ENCODE measurements at regions not wholly inside any gene's neighbourhood (a gene's known extent, or its start where the extent isn't known, plus 50 kb on each side); places are given as distances from the start of the nearest gene placed in this dataset.
"Not testable (repeated sequence)": the region's sequence is repeated elsewhere in the genome, so short reads cannot be mapped to it uniquely, and the experiment has no call there.

GRCh38 chr18:47727409-47727808 is 203.1 kb downstream of the SMAD2 start:
- no peak for DNase-seq

DNA sequence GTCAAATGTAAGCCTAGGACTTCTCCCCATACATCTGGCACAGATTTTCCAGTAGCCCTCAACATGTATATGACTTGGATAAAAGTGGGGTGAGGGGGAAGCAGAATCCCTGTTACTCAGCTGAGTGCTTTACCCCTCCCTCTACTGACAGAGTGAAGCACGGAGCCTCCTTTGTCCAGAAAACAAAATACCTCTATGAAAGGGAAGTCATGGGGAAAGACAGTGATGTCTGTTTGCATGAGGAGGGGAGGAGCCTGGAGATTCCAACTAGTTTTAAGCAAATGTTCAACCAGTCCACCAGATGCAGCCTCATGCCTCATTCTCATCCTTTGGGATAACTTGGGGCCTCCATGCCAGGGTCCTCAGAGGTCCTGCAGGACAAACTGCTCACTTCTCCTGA is 203.9 kb downstream of the SMAD2 start:
- no peak for DNase-seq

DNA sequence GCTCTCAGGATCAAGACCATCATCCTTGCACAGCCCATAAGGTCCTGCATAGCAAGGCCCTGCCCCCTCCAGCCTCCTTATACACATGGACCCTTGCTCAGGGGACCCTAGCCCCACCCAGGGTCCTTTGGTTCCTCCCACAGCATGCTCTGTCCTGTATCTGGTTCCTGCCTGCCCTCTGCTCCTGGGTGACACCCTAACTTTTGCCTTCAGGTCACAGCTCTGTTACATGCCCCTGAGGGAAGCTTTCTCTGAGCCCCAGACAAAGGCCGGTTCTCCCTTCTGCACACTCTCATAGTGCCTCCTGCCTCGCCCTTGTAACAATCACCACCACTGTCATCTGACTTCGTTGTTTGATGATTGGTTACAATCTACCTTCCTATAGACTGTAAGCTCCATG is 204.8 kb downstream of the SMAD2 start:
- DNase-seq, result no peak

DNA sequence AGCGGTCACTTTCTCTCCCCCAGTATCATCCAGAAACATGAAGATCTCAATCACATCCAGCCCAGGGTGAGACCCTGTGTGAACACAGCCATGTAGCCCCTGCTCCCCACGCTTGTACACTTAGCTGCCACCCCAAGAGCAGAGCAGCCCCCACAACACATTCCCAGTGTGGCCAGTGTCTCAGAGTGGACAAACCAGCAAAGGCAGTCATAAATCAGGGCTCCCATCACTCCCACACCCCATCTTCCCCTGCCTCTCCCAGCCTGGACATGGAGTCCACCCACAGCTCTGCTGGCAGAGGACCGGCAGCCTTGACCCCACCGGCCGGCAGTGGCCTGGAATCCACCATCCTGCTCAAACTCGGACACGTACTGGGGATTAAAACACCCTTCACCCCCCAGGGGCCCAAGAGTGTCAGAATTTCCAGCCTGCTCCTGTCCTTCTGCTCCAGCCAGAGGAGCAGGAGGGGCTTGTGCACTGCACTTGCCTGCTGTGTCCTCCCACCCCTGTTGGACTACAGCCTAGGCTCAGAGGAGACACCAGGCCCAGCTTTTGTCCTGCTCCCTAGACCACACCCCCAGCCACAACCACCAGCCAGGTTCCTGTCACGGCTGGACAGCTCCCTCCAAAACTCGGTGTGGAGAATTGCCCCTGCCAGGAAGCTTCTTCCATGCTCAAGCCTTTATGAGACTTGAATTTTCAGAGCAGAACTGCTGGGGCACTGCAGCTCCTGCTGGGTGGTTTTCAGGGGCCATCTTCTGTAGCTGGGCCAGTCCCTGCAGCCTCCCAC is 206.1 kb downstream of the SMAD2 start:
- no peak for DNase-seq

DNA sequence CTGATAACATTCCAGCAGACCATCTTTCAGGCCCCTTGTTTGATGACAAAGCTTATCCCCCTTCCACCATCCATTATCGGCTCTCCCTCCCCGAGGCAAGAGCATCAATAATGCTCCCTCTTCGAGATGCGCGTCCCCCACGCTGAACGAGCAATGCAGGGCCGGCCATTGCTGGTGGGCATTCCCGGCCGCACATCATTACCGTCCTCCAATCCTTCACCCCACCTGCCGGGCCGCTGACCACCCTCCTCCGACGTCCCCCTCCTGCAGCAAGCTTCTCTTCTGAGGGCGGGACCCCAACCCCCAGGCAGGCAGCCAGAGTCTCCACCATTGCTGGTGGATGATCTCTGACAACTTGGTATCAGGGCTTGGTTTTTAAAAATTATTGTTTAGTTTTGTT is 208.6 kb downstream of the SMAD2 start:
- DNase-seq, result no peak

- DNase-seq, result no peak
Measured at GRCh38 chr18:47720741-47721140, 209.7 kb downstream of the SMAD2 start.

DNA sequence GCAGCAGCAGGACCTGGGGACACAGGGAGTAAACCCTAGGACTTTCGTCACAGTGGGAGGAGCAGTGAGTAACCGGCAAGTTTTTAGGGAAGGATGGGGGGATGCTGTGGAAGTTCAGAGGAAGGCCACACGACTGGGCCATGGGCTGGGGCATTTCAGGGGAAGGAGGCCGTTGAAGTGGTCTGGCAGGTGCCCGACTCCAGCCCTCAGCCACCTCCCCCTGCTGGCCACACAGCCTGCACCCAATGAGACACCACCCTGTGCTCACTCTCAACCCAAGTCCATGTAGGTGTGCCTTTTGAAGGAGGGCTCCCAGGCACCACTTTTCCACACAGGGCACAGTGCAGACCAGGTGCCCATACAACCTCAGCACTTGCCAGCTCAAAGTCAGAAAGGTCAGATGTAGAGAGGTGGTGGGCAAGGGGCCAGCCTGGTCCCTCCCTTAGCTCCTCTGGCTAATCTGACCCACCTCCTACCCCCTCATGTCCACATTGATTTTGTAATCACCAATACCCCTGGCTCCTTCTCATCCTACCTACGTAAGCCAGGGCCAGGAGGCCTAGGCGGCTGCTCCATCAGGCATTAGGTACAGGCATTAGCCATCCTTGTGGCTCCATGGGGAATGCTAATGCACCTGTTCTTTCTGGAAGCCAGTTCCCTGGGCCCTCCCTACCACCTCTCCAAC is 211.2 kb downstream of the SMAD2 start:
- no peak for DNase-seq

- no peak for DNase-seq
Measured at GRCh38 chr18:47718646-47719045, 211.8 kb downstream of the SMAD2 start.

GRCh38 chr18:47717257-47717656 is 213.2 kb downstream of the SMAD2 start:
- no peak for DNase-seq

GRCh38 chr18:47716632-47717185 is 213.8 kb downstream of the SMAD2 start:
- DNase-seq, result no peak

DNA sequence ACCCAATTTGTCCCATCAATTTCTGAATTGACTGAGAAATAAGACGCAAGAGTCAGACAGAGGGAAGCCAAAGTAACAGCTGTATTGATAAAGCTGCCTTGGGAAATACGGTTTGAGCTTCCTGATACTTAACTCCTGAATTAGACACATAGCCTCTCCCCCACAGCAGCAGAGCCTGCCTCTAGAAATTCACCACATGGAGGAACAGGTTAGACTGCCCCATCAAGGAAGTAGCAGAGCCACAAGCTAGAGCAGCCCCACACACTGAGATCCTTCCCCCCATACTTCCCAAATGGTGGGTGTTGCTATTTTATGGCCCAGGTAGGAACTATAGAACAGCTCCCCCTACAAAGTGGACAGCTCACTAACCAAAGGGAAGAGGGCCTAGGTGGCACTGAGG is 220.0 kb downstream of the SMAD2 start:
- no peak for DNase-seq

- DNase-seq, result no peak
Measured at GRCh38 chr18:47709556-47709955, 220.9 kb downstream of the SMAD2 start.

- no peak for DNase-seq
Measured at GRCh38 chr18:47708206-47708605, 222.3 kb downstream of the SMAD2 start.

- DNase-seq, result no peak
Measured at GRCh38 chr18:47701134-47701533, 229.3 kb downstream of the SMAD2 start.

DNA sequence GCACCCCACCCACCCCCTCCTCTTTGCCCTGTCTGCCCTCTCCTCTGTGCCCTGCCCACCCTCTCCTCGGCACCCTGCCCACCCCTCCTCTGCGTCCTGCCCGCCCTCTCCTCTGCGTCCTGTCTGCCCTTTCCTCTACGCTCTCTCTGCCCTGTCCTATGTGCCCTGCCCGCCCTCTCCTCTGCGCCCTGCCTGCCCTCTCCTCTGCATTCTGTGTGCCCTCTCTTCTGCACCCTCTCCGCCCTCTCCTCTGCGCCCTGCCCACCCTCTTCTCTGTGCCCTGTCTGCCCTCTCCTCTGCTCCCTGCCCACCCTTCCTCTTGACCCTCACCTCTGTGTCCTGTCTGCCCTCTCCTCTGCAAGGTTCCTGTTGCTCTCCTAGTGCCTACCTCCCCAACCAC is 233.6 kb downstream of the SMAD2 start:
- no peak for DNase-seq

DNA sequence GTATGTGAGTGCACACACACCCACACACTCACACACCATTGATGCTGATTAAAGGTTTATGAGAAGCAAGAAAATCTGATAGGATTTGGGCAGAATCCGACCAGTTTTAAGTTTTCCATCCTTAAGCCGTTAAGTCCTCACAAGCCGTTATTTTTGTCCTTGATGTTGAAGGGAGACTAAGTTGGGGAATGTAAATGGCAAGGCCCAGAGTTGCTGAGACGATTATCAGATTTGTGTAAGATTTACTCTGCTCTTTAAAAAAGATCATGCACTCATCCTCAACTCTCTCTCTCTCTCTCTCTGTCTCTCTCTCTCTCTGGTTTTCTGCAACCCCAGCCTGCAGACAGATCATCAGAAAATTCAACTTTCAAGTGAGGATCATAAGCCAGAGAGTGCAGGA is 238.8 kb downstream of the SMAD2 start:
- no peak for DNase-seq

DNA sequence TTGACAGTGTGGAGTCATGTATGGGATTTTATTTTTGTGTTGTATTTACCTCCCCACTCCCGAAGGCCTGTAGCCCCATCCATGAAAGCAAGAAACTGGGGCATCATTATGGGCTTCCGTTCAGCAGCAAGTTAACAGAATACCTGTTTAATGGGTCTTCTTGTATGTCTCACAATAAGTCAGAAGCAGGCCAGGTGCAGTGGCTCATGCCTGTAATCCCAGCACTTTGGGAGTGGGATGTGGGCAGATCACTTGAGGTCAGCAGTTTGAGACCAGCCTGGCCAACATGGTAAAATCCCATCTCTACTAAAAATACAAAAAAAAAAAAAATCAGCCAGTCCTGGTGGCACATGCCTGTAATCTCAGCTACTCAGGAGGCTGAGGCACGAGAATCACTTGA is 239.7 kb downstream of the SMAD2 start:
- DNase-seq, result not testable (repeated sequence)

DNA sequence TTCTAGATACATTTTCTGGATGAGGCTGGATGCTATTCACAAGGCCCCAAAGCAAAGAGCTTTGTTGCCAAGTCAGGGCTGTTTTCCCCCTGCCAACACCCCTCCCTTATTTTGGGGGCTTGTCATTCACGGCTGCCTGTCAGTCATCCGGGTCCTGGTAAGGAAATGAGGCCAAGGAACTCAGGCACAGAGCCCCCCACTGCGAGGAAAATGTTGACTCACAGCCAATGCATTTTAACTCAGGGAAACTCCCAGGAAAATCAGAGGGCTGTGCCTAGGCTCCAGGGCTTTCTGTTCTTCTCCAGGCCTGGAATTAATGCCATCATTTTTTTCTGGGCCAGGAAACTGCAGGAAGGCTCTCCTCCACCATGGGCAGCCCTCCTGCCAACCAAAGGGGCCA is 241.1 kb downstream of the SMAD2 start:
- no peak for DNase-seq

- DNase-seq, result no peak
Measured at GRCh38 chr18:47686806-47687205, 243.7 kb downstream of the SMAD2 start.

DNA sequence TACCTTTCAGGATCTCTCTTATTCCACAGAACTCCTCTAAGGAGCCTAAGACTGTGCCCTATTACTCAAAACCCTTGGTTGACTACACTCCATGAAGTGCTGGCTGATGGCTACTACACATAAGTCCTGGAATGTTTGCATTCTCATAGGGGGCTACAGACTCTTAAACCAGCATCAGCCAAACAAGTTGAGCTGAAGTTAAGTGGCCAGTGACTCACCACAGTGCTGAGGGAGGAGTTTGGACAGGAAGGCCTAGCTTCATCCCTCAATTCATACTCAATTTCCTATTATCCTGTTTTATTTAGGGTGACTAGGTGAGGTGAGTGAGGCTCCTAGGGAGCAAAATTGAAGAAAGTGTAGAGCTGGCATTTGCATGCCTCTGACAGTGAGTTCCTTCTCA is 246.7 kb downstream of the SMAD2 start:
- DNase-seq, result no peak

GRCh38 chr18:47682876-47683275 is 247.6 kb downstream of the SMAD2 start:
- no peak for DNase-seq

DNA sequence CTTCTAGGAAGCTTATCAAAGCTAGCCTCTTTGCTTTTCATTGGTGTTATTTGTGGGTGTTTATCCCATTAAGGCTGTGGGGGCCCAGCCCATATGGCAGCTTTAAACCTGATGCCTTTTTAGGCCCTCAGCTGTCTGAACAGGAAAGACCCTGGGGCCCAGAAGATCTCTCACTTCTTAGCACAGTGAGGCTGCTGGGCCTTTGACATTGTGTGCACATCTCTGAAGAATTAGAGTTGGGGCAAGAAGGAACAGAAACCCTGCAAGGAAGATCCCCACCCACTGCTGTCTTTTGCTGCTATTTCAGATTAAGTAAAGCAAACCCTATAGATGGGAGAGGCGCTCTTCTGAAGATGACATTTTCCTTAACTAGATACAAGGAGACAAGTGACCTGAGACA is 250.0 kb downstream of the SMAD2 start:
- DNase-seq, result no peak

DNA sequence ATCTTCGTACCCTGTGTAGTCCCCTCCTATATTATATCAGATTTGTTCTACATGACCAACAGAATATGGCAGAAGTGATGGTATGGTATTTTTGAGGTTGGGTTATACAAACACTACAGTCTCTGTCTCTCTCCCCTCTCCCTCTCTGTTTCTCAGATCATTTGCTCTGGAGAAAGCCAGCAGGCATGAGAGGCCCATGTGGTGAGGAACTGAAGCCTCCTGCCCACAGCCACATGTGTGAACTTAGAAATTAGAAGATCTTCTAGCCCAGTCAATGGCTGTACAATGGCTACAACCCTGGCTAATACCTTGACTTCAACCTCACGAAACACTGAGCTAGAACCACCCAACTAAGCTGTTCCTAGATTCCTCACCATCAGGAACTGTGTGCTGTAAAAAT is 250.6 kb downstream of the SMAD2 start:
- no peak for DNase-seq

- no peak for DNase-seq
Measured at GRCh38 chr18:47677952-47678351, 252.5 kb downstream of the SMAD2 start.
